Fibroblast of skin of abdomen (primary cell): ENCODE measurements at regions not wholly inside any gene's neighbourhood (a gene's known extent, or its start where the extent isn't known, plus 50 kb on each side); places are given as distances from the start of the nearest gene placed in this dataset.
A peak's percentile ranks its signal among the peaks of the same experiment; 100 is the strongest.

Experiments
- DNase-seq: peaks from one replicate; pipeline ENCODE4 v3.0.0-alpha.2; 2013

DNA sequence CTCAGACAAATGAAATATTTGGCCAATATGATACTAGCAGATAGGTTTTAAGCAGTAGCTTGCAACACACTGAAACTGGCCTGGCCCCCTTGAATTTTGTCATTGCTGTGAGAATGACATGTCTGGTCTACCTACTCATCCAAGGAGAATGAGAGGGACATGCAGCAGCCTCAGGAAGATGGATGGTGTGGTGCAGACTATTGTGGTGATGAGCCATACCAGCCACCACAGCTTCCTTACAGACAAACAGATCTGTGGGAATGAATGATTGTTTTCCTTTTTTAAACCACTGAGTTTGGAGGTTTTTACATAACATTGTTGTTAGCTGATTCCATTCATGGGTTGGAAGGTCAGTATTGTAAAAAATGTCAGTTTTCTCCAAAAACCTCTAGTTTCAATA lies 133.7 kb upstream of the POU1F1 start:
- DNase-seq: peak; percentile 96

DNA sequence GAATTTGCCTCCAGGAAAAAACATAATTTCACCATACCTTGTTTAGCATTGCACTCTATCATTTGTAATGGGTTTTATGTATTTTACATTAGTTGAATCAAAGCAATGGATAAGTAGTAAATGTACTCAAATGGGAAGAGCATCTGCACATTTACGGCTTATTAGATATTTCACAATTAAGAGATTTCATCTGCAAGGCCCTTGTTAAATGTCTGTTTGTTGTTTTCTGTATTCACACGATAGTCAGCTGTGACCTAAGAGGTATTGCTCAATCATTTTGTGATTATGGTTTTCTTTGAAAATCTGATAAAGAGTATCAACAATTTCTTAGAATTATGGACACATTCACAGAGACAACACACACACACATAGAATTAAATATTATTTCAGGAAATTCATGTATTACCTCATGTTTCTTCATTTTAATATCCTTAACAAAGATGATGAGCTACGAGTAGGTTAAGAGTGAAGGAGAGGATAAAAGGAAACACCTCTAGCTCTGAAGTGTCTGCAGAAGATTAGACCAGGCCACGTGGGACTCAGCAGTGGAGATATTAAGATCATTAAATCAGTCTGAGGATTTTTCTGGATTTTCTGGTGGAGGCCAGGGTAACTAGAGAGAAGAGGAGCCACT lies 121.9 kb upstream of the POU1F1 start:
- no peak for DNase-seq

DNA sequence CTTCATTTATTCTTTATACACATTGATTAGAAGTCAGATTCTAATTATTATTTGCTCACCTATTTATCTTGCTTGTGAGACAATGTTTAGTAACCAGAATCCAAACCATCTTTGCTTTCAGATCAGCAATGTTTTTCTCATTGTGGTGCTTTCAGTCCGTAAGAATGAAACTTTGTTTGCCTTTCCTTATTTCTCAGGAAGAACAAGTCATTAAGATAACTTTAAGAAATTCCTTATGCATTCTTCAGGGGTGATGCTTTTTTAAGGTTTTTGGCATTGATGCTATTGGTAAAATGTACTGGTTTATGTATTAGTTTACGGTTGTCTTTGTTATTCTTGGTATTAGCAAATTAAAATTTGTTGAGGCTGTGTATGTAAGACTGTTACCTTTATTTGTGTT lies 120.8 kb upstream of the POU1F1 start:
- DNase-seq: peak; percentile 43

DNA sequence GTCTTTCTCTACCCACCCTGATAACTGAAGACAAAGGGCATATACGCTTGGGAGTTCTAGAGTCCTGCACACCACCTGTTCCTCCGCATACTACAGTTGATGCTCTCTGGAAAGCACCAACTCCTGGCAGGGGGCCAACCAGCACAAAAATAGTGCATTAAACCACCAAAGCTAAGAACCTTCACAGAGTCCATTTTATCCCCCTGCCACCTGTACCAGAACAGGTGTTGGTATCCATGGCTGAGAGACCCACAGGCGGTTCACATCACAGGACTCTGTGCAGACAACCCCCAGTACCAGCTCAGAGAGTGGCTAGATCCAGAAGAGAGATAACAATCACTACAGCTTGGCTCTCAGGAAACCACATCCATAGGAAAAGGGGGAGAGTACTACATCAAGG lies 114.4 kb upstream of the POU1F1 start:
- DNase-seq: no peak

DNA sequence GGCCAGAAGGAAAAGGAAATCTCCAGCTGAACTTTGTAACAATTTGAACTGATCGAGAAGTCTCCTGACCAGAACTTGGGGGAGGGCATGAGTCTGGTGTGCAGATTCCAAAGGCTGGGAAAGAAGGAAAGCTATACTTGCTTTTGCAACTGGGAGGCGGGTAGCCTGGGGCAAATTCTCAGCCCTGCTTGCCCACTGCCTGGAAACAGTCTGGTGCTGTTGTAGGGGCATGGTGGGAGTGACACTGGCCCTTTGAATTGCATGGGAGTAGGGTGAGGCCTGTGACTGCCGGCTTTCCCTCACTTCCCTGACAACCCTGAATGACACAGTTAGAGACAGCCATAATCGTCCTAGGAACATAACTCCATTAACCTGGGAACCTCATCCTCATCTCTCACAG lies 114.0 kb upstream of the POU1F1 start:
- no peak for DNase-seq

DNA sequence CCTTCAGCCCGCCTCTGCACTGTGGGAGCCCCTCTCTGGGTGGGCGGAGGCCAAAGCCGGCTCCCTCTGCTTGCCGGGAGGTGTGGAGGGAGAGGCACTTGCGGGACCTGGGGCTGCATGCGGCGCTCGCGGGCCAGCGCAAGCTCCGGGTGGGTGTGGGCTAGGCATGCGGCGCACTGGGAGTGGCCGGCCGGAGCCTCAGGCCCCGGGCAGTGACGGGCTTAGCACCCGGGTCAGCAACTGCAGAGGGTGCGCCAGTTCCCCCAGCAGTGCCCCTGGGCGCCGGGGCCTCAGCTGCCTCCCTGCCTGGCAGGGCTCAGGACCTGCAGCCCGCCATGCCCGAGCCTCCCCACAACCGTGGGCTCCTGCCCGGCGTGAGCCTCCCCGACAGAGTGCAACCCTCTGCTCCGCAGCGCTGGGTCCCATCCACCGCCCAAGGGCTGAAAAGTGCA lies 98.9 kb upstream of the POU1F1 start:
- DNase-seq: no peak

DNA sequence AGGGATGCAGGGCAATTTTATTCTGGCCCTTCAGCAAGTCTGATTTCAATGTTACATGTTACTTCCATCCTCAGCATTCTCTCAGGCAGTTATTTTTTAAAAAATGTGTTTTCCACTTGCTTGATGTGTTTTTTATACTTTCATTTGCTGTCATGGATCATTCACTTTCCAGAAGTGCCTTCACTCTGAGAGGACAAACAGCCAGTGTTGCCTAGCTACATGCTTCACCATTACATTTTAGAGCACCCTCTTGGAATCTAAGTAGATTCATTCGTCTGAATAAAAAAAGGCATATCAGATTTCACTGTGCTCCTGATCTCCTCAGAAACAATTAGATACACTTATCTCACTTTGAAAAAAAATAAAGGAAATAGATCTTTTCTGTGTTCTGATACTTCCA lies 93.6 kb upstream of the POU1F1 start:
- DNase-seq: no peak

DNA sequence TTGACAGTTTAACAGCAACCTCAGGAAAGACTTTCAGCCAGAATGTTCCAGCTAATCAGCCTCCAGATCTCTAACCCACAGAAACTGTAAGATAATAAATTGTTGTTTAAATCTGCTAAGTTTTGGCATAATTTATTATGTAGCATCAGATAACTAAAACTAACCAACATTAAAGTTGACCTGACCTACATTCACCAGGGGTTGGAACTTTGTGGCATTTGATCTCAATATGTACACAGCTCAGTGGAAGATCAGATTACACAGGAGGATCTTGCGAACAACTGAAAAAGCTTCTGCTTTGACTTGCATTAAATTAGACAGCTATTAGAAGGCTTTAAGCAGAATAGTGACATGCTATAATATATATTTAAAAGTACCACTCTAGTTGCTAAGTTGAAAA lies 91.4 kb upstream of the POU1F1 start:
- no peak for DNase-seq

DNA sequence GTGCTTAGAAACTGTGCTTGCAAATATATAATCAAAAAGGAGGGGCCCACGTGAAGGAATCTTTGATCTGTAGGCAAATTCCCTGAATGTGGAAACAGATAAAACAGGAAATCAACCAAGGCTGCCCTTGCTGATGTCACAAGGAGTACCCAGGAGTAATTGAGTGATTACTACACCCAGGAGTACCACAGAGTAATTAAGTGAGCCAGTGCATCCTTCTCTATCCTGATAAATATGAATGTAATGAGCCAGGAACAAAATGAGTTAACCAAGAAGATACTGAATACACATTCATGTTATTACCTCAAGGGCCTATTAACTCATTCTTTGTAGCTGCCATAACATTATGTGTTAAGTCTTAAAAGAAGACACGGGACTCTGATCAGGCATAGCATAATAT lies 87.3 kb upstream of the POU1F1 start:
- no peak for DNase-seq

DNA sequence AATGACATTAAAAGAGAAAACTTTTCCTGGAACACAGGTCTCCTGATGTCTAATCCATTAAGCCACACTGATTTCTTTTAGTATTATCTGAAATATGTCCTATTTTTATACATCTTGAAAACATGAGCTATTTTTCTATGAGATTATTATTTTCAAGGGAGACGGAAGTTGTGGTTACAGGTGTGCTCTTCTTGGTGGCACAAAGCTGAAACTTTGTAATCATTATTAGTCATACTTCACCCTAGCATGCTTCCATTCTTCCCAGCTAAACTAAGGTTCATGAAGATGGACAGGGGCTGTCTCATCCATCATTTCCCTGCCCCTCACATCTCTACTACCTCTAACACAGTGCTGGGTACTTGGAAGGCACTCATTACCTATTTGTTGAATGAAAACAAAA lies 85.6 kb upstream of the POU1F1 start:
- no peak for DNase-seq

DNA sequence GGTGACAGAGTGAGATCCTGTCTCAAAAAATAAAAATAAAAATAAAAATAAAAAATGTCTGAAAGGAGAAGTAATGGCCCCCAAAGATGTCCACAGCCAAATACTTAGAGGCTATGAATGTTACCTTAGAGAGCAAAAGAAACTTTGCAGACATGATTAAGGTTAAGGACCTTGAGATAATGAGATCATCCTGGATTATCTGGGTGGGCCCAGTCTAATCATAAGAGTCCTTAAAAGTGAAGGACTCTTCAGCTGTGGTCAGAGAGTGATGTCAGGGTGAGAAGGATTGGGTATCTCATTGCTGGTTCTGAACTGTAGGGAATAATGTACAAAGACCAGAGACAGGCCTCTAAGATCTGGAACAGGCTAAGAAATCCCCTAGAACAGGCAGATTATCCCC lies 84.9 kb upstream of the POU1F1 start:
- DNase-seq: no peak

DNA sequence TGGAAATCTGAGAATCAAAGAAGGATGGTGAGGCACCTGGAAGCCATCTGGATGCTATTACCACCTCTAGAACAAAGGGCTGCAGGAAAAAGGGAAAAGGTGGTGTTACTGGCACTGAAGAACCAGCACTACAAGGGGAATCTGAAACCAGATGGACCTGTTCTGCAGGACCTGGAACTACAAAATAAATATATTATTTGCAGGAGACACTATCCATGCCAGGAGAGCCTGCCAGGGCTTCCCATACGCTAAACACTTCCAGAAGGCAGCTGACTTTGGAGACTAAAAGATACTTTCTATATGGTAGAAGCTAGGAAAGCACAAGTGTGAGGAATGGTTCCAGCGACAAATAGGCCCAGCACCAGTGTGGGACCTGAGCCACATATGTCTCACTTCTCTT lies 83.4 kb upstream of the POU1F1 start:
- DNase-seq: no peak

DNA sequence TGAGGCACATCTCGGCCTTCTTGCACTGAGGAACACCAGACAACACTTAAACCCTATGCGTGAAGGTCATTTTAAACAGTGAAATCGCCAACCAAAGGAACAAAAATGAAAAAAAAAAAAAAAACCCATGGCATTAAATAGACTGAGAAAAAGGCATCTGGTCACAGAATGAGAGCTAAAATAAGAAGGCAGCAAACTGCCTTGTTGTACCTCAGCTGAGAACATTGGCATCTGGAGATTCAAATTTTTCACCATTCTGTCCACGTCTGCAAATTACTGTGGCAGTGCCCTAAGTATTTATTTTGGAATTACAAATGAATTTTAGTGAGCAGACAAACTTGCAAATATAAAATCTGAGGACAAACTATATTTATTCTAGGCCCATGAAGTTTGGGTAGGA lies 82.6 kb upstream of the POU1F1 start:
- no peak for DNase-seq

DNA sequence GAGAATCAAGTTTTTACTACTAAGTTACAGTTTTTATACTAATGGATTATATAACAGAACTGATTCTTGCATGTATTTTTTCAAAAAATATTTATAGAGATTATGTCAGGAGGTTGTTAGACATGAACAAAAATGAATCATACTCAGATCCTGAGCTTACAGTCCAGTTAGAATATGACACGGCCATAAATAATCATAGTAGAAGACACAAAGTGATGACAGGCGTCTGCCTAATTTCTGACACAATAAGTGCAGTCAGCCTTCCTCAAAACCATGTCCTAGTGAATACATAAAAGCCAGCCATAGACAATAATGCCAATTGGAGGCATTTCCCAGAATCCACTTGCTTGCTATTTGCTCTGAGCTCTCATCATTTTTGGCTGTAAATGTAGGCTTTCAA lies 81.7 kb upstream of the POU1F1 start:
- peak; percentile 40 for DNase-seq

DNA sequence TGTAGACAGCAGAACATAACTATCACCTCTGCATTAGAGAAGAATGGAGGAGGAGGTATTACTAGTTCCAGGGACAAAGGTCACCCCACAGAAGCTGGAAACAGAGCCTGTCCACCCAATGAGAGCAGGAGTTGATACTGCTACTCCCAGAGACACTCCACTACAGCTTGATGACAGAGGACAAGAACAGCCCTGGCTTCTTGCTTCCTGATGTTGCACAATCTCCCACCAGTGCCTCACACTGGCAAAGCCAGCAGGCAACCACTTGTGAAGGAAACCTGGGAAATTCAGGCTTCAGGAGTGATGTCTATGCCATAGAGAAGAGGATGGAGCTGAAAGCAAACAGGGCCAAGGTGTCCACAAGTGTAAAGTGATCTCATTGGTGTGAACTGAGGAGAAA lies 78.0 kb upstream of the POU1F1 start:
- DNase-seq: no peak

DNA sequence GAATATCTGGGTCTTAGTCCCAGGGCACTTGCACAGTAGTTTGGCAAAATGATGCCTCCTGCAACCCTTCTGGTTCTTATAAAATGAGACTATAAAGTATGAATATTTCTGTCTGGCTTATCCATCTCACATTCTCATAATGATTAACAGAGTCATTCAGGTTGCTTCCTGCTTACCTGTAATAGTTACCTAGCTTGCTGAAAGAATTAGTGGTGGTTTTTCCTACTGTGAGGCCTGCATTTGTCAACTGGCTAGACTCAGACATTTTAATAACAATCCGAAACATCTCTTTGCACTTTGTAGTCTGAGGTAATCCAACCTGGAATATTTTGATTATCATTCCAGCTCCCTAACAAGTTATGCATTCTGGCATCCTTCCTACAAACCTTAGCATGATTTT lies 75.6 kb upstream of the POU1F1 start:
- no peak for DNase-seq

DNA sequence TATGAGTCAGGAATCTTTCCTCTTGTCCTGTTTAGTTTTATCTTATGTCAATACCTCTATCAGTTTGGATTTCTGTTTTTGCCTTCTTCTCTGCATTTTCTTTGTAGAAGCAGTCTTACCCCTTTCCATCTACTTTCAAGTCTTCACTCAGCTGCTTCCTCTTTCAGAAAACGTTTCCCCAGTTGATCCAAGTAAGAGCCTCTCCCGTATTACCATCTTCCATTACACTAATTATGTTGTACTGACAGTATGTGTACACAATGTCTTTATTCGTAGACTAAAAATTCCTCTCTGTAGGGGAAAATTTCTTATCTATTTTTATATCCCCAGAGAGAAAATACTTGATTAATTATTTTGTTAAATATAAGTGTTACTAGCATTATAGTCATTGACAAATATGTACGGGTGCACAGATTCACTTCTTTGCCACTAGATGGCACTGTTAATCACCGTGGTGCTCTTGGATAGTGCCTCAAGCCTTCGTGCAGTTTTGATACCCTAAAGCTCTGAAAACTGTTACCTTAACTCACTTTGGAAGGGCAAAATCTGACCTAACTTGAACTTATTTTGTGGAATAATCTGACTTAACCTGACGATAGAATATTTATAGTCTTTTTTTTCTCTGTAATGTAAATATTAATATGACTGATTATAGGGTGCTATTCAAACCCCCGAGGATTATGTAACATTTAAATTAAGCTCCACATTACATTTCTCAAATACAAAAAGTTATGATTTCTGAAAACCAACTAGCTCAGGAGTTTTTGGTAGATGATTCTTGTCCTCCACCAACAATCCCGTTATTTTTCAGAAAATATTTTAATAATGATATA lies 74.2 kb upstream of the POU1F1 start:
- DNase-seq: peak; percentile 57

DNA sequence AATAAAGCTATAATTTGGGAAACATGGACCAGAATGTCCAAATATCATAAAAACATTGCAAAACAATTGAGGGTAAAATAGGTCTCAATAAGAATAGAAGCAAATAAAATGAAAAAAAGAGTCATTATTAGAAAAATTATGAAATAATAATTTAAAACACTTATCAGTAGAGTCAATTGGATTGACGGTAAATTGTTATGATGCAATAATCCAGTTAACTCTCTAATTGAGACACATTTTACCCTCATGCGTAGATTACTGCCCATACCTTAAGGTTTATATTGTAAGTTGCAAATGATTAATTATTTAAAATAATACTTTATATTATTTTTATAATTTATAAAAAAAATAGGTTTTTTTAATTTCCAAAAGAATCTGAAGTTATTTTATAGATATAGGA lies 73.4 kb upstream of the POU1F1 start:
- DNase-seq: no peak

DNA sequence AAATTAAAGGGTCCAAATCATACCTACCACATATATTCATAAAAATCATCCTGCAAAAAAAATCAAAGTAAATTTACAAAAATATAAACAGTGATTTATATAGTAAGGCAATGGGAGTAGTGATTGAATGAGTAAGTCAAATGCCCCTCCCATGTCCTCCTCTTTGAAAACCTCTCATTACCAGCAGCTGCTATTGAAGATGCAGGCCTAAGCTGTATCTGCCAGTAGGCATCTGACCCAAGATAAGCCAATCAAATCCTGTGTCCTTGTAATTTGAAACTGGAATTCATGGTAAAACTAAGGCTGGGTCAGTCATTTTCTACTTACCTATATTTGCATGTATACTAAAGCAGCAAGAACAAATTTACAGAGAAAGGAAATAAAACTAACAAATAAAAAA lies 60.4 kb upstream of the POU1F1 start:
- no peak for DNase-seq

DNA sequence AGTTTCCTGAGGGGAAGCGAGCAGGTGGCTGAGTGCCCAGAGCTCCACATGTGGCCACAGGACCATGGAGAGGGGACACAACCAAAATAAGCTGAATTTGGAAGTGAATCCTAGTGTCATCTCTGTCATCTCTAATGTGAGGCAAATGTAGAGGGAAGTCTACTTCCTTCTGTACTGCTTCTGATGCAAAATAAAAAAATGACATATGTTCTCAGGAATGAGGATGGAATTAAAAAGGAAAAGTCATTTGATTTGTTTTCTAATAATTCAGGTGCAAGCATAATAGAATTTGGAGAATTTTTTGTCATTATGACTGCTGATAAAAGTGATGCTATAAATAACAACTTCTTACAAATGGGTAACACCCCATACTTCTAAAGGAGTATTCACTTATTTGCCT lies 59.5 kb upstream of the POU1F1 start:
- no peak for DNase-seq

DNA sequence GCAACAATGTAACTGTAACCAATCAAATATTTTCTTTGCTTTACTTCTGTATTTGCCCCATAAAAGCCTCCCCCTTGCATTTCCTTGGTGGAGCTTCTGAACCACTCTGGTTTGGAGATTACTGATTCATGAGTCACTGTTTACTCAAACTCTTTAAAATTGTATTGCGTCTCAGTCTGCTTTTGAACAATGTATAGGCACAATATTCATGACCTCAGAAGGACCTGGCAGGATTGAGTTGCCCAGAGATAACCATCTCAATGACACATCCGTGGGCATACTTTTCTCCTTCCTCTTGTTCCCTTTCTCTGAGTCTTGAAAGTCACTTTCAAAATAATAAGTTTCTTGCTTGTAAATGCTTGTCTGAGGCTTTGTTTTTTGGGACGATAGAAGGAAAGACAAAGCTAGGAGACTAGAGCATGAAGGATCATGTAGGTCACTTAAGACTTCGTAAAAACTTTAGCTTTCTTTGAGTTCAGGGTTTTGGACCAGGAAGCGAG lies 57.1 kb upstream of the POU1F1 start:
- peak; percentile 83 for DNase-seq

DNA sequence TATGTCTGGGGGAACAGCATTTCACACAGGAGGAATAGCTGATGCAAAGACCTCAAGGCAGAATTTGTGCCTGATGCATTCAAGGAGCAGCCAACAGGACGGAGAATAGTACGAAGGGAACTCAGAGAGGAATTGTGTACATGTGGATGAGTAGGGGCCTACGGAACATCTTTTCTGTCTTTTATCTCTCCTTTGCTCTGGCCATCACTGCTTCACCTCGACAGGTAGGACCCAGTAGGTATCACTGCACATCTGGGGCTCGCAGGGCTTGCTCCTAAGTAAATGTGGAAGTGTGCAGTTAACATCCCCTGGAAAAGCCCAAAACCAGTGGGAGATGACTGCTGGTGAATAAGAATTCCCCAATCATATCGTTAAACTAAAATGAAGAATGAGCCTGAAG lies 56.4 kb upstream of the POU1F1 start:
- no peak for DNase-seq

DNA sequence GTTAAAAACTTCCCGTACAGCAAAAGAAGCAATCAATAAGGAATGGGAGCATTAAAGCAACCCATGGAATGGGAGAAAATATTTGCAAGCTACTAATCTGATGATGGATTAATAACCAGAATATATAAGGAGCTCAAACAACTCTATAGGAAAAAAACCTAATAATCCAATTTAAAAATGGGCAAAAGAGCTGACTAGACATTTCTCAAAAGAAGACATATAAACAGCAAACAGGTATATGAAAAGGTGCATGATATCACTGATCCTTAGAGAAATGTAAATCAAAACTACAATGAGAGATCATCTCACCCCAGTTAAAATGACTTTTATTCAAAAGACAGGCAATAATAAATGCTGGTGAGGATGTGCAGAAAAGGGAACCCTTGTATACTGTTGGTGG lies 52.7 kb upstream of the POU1F1 start:
- no peak for DNase-seq
